Lower leg skin (tissue), 4 donors: ENCODE measurements at regions not wholly inside any gene's neighbourhood (a gene's known extent, or its start where the extent isn't known, plus 50 kb on each side); places are given as distances from the start of the nearest gene placed in this dataset.

Experiments
- DNase-seq, 2 donors: peaks; one replicate each; pipeline ENCODE4 v3.0.0-alpha.2; 2019; ENCODE audit warnings: low spot score in 2 of 2
- H3K4me3 ChIP-seq: fragments of 200-600 bp; sonication (generic); 2 replicates; pipeline ENCODE4 v1.5.1; 2017; ENCODE audit warnings: mild to moderate bottlenecking, low read depth; ENCODE audit not compliant: poor library complexity, severe bottlenecking
- POLR2A ChIP-seq, 2 donors: fragments of 450-650 bp; IDR thresholded peaks; one replicate each; pipeline ENCODE4 v1.6.1; 2016 to 2017; ENCODE audit warnings: antibody characterized with exemption in 2 of 2, mild to moderate bottlenecking in 1 of 2, moderate library complexity in 1 of 2
- WGBS, 2 donors: methylation state at CpG; one replicate each; pipeline ENCODE4 v1.1.5; 2018; 5-methylcytosine and 5-hydroxymethylcytosine counted together
- intact Hi-C: fragments of 100-400 bp; cut with DNase I; formaldehyde crosslinking; loops from one replicate; pipeline ENCODE4 v1.15.0; 2023; ENCODE audit warnings: low total_unique reads
- TF ChIP-seq, protein P1 (sequence below), 3 donors: fragments of 450-650 bp; IDR thresholded peaks; one replicate each; pipeline ENCODE4 v1.5.1; 2016; ENCODE audit warnings: antibody characterized with exemption in 3 of 3, mild to moderate bottlenecking in 3 of 3, moderate library complexity in 2 of 3

GRCh38 chr16:9203956-9204355 is 112.5 kb downstream of the HAPSTR1 start:
- no peak for DNase-seq
- TF ChIP-seq, protein P1, sequence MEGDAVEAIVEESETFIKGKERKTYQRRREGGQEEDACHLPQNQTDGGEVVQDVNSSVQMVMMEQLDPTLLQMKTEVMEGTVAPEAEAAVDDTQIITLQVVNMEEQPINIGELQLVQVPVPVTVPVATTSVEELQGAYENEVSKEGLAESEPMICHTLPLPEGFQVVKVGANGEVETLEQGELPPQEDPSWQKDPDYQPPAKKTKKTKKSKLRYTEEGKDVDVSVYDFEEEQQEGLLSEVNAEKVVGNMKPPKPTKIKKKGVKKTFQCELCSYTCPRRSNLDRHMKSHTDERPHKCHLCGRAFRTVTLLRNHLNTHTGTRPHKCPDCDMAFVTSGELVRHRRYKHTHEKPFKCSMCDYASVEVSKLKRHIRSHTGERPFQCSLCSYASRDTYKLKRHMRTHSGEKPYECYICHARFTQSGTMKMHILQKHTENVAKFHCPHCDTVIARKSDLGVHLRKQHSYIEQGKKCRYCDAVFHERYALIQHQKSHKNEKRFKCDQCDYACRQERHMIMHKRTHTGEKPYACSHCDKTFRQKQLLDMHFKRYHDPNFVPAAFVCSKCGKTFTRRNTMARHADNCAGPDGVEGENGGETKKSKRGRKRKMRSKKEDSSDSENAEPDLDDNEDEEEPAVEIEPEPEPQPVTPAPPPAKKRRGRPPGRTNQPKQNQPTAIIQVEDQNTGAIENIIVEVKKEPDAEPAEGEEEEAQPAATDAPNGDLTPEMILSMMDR (IDR thresholded peaks at IDR 0.05): no peak
- no peak for TF ChIP-seq POLR2A (IDR thresholded peaks at IDR 0.05)
- H3K4me3 ChIP-seq: no peak overlapping the region
- 89 to 92% methylated on average over 10 of the region's 10 CpGs for WGBS, 2 donors
- intact Hi-C loops: no loop called here

DNA sequence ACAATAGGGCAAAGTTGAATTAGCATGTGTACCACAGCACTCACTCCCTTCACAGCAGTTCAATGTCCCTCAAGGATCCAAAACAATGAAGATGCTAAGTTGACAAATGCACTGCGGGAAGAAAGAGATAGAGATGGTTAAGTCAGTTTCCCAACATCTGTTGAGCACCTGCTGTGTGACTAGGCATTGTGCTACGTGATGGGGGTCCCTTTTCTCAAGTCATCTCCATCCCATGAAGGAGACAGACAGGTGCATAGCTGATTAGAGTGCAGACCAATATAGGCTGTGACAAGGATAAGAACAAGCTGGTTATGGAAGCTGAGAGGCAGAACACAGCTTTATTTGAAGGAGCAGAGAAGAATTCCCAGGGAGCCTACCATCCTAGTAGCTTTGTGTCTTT is 114.2 kb downstream of the HAPSTR1 start:
- no peak for TF ChIP-seq POLR2A (IDR thresholded peaks at IDR 0.05)
- TF ChIP-seq, protein P1 (IDR thresholded peaks at IDR 0.05): no peak
- 36 to 44% methylated on average over 2 of the region's 2 CpGs for WGBS, 2 donors
- no peak overlapping the region for H3K4me3 ChIP-seq
- intact Hi-C loops: no loop called here
- DNase-seq: no peak

DNA sequence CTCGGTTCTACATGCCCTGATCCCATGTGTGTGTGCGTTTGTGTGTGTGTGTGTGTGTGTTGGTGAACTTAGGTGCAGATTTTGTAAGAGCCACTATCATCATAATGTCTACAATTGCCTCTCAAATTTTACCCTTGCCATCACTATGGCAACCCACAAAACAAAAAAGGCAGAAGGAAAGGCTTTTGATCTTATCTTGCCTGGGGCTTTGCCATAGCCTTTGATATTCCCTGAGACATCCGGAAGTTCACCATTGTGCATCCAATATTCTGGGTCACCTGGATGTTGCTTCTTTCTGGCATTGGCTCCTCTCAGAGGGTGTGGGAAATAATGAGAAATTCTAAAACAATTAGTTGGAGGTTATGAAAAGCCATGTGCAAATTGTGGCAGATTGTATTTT is 114.7 kb downstream of the HAPSTR1 start:
- no peak overlapping the region for H3K4me3 ChIP-seq
- WGBS, 2 donors: 54 to 58% methylated on average over 3 of the region's 3 CpGs
- intact Hi-C loops: no loop called here
- no peak for DNase-seq
- TF ChIP-seq POLR2A (IDR thresholded peaks at IDR 0.05): no peak
- TF ChIP-seq, protein P1 (IDR thresholded peaks at IDR 0.05): no peak

GRCh38 chr16:9212621-9213020 is 121.2 kb downstream of the HAPSTR1 start:
- intact Hi-C loops: no loop called here
- WGBS, 2 donors: 50 to 53% methylated on average over 5 of the region's 5 CpGs
- no peak overlapping the region for H3K4me3 ChIP-seq
- DNase-seq: no peak
- TF ChIP-seq POLR2A (IDR thresholded peaks at IDR 0.05): no peak
- TF ChIP-seq, protein P1 (IDR thresholded peaks at IDR 0.05): no peak

DNA sequence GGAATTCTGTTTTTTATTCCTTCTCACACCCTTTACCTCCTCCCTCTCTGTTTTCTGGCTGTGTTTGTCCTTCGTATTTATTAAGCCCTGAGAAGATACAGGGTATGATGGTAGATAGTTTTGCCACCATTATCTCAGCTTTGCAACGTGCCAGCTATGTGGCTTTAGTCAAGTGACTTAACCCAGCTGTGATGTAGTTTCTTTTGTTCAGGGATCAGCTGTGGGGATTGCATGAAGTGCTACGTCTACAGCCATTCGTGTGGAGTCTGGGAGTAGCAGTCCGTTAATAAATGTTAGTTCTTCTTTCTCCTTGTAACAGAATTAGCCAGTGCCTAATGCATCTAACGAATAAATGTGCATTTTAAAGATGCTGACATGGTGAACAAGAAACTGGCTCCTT is 128.4 kb downstream of the HAPSTR1 start:
- 37 to 49% methylated on average over 6 of the region's 6 CpGs for WGBS, 2 donors
- no peak for DNase-seq
- TF ChIP-seq, protein P1 (IDR thresholded peaks at IDR 0.05): no peak
- TF ChIP-seq POLR2A (IDR thresholded peaks at IDR 0.05): no peak
- H3K4me3 ChIP-seq: no peak overlapping the region
- intact Hi-C loops: no loop called here

DNA sequence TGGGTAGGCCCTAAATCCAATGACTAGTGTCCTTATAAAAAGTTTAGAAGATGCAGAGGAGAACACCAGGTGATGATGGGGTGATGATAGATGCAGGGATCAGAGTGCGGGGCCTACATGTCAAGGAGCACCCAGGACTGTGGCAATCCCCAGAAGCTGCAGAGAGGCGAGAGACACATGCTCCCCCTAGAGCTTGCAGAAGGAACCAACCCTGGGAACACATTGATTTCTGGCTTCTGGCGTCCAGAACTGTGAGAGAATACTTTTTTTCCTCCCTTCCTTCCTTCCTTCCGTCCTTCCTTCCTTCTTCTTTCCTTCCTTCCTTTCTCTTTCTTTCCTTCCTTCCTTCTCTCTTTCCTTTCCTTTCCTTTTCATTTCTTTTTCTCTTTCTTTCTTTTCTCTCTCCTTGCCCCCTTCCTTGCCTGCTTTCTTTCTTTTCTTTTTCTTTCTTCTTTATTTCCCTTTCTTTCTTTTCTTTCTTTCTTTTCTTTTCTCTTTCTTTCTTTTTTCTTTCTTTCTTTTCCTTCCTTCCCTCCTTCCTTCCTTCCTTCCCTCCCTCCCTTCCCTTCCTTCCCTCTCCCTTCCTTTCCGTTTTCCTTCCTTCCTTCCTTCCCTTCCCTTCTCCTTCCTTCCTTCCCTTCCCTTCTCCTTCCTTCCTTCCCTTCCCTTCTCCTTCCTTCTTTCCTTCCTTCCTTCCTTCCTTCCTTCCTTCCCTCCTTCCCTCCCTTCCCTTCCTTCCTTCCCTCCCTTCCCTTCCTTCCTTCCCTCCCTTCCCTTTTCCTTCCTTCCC is 134.3 kb downstream of the HAPSTR1 start:
- no peak for DNase-seq
- no peak overlapping the region for H3K4me3 ChIP-seq
- intact Hi-C loops: no loop called here
- WGBS, 2 donors: 58 to 63% methylated on average over 5 of the region's 5 CpGs
- TF ChIP-seq, protein P1 (IDR thresholded peaks at IDR 0.05): no peak
- no peak for TF ChIP-seq POLR2A (IDR thresholded peaks at IDR 0.05)
